HCEC 1CT (cell line): ENCODE measurements at regions not wholly inside any gene's neighbourhood (a gene's known extent, or its start where the extent isn't known, plus 50 kb on each side); places are given as distances from the start of the nearest gene placed in this dataset.
"Not testable (repeated sequence)": the region's sequence is repeated elsewhere in the genome, so short reads cannot be mapped to it uniquely, and the experiment has no call there.

Experiments
- DNase-seq: peaks from one replicate; pipeline ENCODE4 v3.0.0-alpha.2; 2017

- DNase-seq, result no peak
These were observed 59.7 kb downstream of the NHLRC1 start for GRCh38 chr6:18062733-18063132.

GRCh38 chr6:18058429-18058828 lies 64.0 kb downstream of the NHLRC1 start:
- DNase-seq, result no peak

- no peak for DNase-seq
These were observed 66.6 kb downstream of the NHLRC1 start for GRCh38 chr6:18055714-18056382.

DNA sequence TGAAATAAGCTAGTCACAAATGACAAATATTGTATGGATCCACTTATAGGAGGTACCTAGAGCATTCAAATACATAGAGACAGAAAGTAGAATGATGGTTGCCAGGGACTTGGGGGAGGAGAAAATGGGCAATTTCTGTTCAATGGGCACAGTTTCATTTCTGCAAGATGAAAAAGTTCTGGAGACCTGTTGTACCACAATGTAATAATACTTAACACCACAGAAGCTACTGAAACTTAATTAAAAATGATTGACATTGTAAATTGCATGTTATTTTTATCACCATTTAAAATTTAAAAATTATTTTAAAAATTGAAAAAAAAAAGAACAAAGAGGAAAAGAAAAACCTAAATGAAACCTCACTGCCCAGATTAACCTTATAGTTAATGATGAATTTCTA lies 67.4 kb downstream of the NHLRC1 start:
- DNase-seq, result no peak

DNA sequence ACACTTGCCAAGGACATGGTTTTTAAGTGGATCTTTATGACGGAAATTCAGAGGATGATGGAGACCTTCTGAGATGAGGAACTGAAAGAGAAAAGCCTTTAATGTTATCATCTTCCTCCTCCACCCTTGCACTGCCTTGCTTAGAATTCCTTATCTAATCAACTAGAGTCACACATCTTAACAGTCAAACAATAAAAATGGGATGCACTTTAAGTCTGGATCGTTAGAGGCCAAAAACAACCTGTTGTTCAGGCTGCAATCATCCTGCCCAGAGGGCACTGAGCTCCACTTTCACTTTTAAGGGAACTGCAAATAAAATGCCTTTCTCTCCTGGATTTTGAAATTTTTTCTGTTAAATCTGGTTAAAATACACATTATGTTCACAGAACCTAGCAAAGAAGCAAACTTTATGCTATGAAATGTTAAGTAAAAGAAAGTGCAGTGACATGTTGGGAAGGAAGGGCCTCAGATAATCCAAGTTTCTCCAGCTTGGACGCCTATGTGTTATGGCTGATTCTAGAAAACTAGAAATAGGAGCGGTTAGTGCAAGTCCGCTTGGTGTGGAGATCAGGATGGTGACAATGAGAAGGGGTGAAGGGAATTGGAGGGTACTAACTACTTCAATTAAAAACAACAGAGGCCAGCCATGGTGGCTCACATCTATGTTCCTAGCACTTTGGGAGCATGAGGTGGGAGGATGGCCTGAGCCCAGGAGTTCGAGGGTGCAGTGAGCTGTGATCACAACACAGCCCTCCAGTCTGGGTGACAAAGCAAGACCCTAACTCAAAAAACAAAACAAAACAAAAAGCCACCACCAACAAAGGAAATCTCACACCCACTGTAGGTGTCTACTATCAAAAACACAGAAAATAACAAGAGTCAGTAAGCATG lies 66.4 kb upstream of the KIF13A start:
- DNase-seq, result no peak

DNA sequence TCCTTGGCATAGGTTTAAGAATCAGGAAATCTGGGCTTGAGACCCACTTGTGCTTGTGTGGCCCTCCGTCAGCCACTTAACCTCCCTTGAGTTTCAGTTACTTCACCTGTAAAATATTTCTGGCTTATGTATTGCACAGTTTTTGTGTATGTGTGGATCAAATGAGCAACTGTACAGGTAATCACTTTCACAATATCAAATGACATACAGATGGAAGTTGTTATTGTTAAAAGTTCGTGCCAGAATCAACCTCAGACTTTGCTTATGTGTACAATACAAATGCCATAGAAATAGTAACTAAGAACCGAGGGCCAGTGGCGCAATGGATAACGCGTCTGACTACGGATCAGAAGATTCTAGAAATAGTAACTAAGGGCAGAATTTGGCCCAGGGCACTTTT lies 65.6 kb upstream of the KIF13A start:
- DNase-seq, result peak; percentile 9

DNA sequence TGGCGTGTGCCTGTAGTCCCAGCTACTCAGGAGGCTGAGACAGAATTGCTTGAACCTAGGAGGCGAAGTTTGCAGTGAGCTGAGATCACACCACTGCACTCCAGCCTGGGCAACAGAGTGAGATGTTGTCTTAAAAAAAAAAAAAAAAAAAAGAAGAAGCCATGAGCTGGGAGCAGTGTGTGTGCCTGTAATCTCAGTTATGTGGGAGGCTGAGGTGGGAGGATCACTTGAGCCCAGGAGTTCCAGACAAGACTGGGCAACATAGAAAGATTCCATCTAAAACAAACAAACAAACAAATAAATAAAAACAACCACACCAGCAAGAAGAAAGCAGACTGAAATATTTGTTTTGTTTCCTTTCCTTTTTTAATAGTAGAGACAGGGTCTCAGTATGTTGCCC lies 62.2 kb upstream of the KIF13A start:
- DNase-seq, result no peak

GRCh38 chr6:18048953-18049630 lies 61.7 kb upstream of the KIF13A start:
- no peak for DNase-seq

DNA sequence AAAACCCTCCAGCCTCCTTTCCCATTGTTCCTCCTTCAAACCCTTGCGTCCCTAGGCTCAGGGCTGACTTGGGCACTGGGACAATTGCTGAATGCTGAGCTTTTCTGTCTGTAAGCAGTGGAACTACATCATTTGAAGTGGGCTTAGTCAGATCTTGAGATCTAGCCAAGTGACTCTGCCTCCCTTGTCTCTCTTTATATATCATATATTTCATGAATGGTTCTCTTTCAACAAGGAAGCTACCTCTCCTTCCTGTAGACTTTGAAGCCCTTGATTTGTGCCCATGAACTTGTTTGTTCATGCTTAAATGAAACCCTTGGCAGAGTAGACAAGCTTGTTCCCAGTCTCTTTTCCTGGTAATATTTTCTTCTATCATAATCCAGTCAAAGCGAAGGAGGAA lies 60.0 kb upstream of the KIF13A start:
- DNase-seq, result peak; percentile 21

DNA sequence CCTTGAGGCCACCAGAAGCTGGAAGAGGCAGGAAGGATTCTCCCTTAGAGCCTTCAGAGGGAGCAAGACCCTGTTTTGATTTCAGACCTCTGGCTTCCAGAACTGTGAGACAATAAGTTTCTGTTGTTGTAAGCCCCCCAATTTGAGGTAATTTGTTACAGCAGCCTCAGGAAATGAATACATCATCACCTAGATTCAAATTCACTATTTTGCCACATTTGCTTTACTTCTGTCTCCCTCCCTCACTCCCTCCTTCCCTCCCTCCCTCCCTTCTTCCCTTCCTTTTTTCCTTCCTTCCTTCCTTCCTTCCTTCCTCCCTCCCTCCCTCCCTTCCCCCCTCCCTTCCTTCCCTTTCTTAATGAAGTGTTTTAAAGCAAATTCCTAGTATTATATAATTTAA lies 58.1 kb upstream of the KIF13A start:
- DNase-seq, result no peak

- no peak for DNase-seq
These were observed 56.8 kb upstream of the KIF13A start for GRCh38 chr6:18044108-18044783.

- DNase-seq, result no peak
These were observed 55.2 kb upstream of the KIF13A start for GRCh38 chr6:18042536-18043145.

- DNase-seq, result peak; percentile 49
These were observed 52.0 kb upstream of the KIF13A start for GRCh38 chr6:18039481-18039880.

- not testable (repeated sequence) for DNase-seq
These were observed 50.8 kb upstream of the KIF13A start for GRCh38 chr6:18038235-18038634.
